ENCODE measurements at regions not wholly inside any gene's neighbourhood (a gene's known extent, or its start where the extent isn't known, plus 50 kb on each side); places are given as distances from the start of the nearest gene placed in this dataset.

GRCh38 chr22:48662476-48663135 lies 1165.1 kb downstream of the BRD1 start:
- H3K27ac ChIP-seq (ENCODE audit: low read length), result no peak overlapping the region
- TF ChIP-seq EZH2phosphoT487 (IDR thresholded peaks at IDR 0.05; ENCODE audit: low read length) (no peak), EZH2 (optimal IDR thresholded peaks at IDR 0.05; ENCODE audit: low read depth, low read length) (no peak)
- no peak for DNase-seq
- no peaks in the 10 kb centered on the region for H3K4me1 ChIP-seq (ENCODE audit: low read length)
- H3K9me2 ChIP-seq (replicated peaks; ENCODE audit: insufficient read depth, low read length), result no peaks in the 10 kb centered on the region
- H3K27me3 ChIP-seq (replicated peaks; ENCODE audit: insufficient read depth, low read length), result no peaks in the 10 kb centered on the region
- no peak overlapping the region for H3K9ac ChIP-seq (ENCODE audit: low read length)
- no peak overlapping the region for H3K4me3 ChIP-seq (ENCODE audit: low read length)
- H3F3A ChIP-seq (ENCODE audit: insufficient read depth, low read length), result no peaks in the 10 kb centered on the region
- no peak overlapping the region for H2AFZ ChIP-seq (ENCODE audit: low read length)
- H4K20me1 ChIP-seq (ENCODE audit: insufficient read depth, low read length), result no peaks in the 10 kb centered on the region
- peaks cover 7% of the 10 kb centered on the region; the same call in 1 of the 2 replicates for H3K79me2 ChIP-seq (ENCODE audit: low read length)
- no peaks in the 10 kb centered on the region; the same call in 1 of the 2 replicates for H3K9me3 ChIP-seq (replicated peaks; ENCODE audit: insufficient read depth, low read length)
- H3K36me3 ChIP-seq (replicated peaks; ENCODE audit: insufficient read depth, low read length), result no peaks in the 10 kb centered on the region; the same call in 1 of the 2 replicates
- H3K4me2 ChIP-seq (ENCODE audit: low read depth, low read length), result no peak overlapping the region

DNA sequence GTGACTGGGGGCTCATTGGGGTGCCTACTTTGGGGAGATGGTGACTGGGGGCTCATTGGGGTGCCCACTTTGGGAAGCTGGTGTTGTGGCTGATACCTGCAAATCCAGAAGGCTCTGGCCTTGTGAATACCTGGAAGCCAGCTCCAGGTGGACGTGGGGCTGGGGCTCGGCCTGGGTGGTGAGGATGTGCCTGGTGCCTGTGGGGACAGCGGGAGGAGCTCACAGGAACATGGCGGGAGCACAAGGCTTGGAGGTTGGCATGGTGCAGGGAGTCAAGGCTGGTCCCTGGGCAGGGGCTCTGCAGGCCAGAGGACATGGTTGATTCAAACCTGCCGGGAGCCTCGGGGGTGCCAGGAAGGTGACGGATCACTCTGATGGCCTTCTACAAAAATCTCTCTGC lies 1165.7 kb downstream of the BRD1 start:
- Histone ChIP-seq H3K4me2 (ENCODE audit: low read depth, low read length) (no peak overlapping the region), H3K4me3 (ENCODE audit: low read length) (no peak overlapping the region), H3K36me3 (replicated peaks; ENCODE audit: insufficient read depth, low read length) (no peaks in the 10 kb centered on the region; the same call in 1 of the 2 replicates), H3K9me3 (replicated peaks; ENCODE audit: insufficient read depth, low read length) (no peaks in the 10 kb centered on the region; the same call in 1 of the 2 replicates), H3K4me1 (ENCODE audit: low read length) (no peaks in the 10 kb centered on the region), H3K9me2 (replicated peaks; ENCODE audit: insufficient read depth, low read length) (no peaks in the 10 kb centered on the region), H3K27ac (ENCODE audit: low read length) (no peak overlapping the region), H3K9ac (ENCODE audit: low read length) (no peak overlapping the region), H3F3A (ENCODE audit: insufficient read depth, low read length) (no peaks in the 10 kb centered on the region), H2AFZ (ENCODE audit: low read length) (no peak overlapping the region), H3K79me2 (ENCODE audit: low read length) (peaks cover 7% of the 10 kb centered on the region; the same call in 1 of the 2 replicates), H3K27me3 (replicated peaks; ENCODE audit: insufficient read depth, low read length) (no peaks in the 10 kb centered on the region), H4K20me1 (ENCODE audit: insufficient read depth, low read length) (no peaks in the 10 kb centered on the region)
- TF ChIP-seq, protein P1, sequence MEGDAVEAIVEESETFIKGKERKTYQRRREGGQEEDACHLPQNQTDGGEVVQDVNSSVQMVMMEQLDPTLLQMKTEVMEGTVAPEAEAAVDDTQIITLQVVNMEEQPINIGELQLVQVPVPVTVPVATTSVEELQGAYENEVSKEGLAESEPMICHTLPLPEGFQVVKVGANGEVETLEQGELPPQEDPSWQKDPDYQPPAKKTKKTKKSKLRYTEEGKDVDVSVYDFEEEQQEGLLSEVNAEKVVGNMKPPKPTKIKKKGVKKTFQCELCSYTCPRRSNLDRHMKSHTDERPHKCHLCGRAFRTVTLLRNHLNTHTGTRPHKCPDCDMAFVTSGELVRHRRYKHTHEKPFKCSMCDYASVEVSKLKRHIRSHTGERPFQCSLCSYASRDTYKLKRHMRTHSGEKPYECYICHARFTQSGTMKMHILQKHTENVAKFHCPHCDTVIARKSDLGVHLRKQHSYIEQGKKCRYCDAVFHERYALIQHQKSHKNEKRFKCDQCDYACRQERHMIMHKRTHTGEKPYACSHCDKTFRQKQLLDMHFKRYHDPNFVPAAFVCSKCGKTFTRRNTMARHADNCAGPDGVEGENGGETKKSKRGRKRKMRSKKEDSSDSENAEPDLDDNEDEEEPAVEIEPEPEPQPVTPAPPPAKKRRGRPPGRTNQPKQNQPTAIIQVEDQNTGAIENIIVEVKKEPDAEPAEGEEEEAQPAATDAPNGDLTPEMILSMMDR (IDR thresholded peaks at IDR 0.05; ENCODE audit: low read length), result no peak
- TF ChIP-seq EZH2phosphoT487 (IDR thresholded peaks at IDR 0.05; ENCODE audit: low read length) (no peak), EZH2 (optimal IDR thresholded peaks at IDR 0.05; ENCODE audit: low read depth, low read length) (no peak)
- no peak for DNase-seq

GRCh38 chr22:48660790-48661740 lies 1166.6 kb downstream of the BRD1 start:
- DNase-seq, result no peak
- H3F3A ChIP-seq (ENCODE audit: insufficient read depth, low read length), result no peaks in the 10 kb centered on the region
- H4K20me1 ChIP-seq (ENCODE audit: insufficient read depth, low read length), result no peaks in the 10 kb centered on the region
- H3K36me3 ChIP-seq (replicated peaks; ENCODE audit: insufficient read depth, low read length), result no peaks in the 10 kb centered on the region; the same call in 1 of the 2 replicates
- no peak overlapping the region for H3K27ac ChIP-seq (ENCODE audit: low read length)
- H3K79me2 ChIP-seq (ENCODE audit: low read length), result peaks cover 7% of the 10 kb centered on the region; the same call in 1 of the 2 replicates
- H2AFZ ChIP-seq (ENCODE audit: low read length), result no peak overlapping the region
- no peaks in the 10 kb centered on the region for H3K4me1 ChIP-seq (ENCODE audit: low read length)
- H3K4me3 ChIP-seq (ENCODE audit: low read length), result no peak overlapping the region
- no peaks in the 10 kb centered on the region for H3K27me3 ChIP-seq (replicated peaks; ENCODE audit: insufficient read depth, low read length)
- TF ChIP-seq EZH2phosphoT487 (IDR thresholded peaks at IDR 0.05; ENCODE audit: low read length), result no peak
- no peak for TF ChIP-seq EZH2 (optimal IDR thresholded peaks at IDR 0.05; ENCODE audit: low read depth, low read length)
- TF ChIP-seq, protein P1 (IDR thresholded peaks at IDR 0.05; ENCODE audit: low read length), result no peak
- no peaks in the 10 kb centered on the region; the same call in 1 of the 2 replicates for H3K9me3 ChIP-seq (replicated peaks; ENCODE audit: insufficient read depth, low read length)
- no peak overlapping the region for H3K9ac ChIP-seq (ENCODE audit: low read length)
- no peaks in the 10 kb centered on the region for H3K9me2 ChIP-seq (replicated peaks; ENCODE audit: insufficient read depth, low read length)
- H3K4me2 ChIP-seq (ENCODE audit: low read depth, low read length), result no peak overlapping the region

Data from MM.1S (cell line).